GM19438 (cell line): ENCODE measurements at regions not wholly inside any gene's neighbourhood (a gene's known extent, or its start where the extent isn't known, plus 50 kb on each side); places are given as distances from the start of the nearest gene placed in this dataset.

ENCODE experiments used
- ATAC-seq: cut with Tn5 transposase; IDR thresholded peaks from one replicate; pipeline ENCODE4 v1.9.1; 2021; ENCODE audit warnings: low read depth; ENCODE audit not compliant: unreplicated experiment

GRCh38 chr17:65446838-65447526 lies 114.5 kb downstream of the AXIN2 start:
- ATAC-seq = no peak

- ATAC-seq = no peak
Measured at GRCh38 chr17:65446043-65446442, 115.4 kb downstream of the AXIN2 start.

GRCh38 chr17:65444049-65444448 lies 117.4 kb downstream of the AXIN2 start:
- ATAC-seq = no peak

GRCh38 chr17:65442691-65443090 lies 118.8 kb downstream of the AXIN2 start:
- no peak for ATAC-seq

GRCh38 chr17:65442250-65442649 lies 119.2 kb downstream of the AXIN2 start:
- ATAC-seq = no peak

- no peak for ATAC-seq
Measured at GRCh38 chr17:65441053-65441605, 120.3 kb downstream of the AXIN2 start.

- ATAC-seq = no peak
Measured at GRCh38 chr17:65438708-65439294, 122.6 kb downstream of the AXIN2 start.

- no peak for ATAC-seq
Measured at GRCh38 chr17:65438173-65438572, 123.3 kb downstream of the AXIN2 start.

- ATAC-seq = no peak
Measured at GRCh38 chr17:65436871-65437270, 124.6 kb downstream of the AXIN2 start.

GRCh38 chr17:65434878-65435277 lies 126.6 kb downstream of the AXIN2 start:
- ATAC-seq = no peak

- no peak for ATAC-seq
Measured at GRCh38 chr17:65434251-65434650, 127.2 kb downstream of the AXIN2 start.

GRCh38 chr17:65433592-65433991 lies 127.9 kb downstream of the AXIN2 start:
- ATAC-seq = no peak

- ATAC-seq = no peak
Measured at GRCh38 chr17:65433157-65433556, 128.3 kb downstream of the AXIN2 start.

GRCh38 chr17:65431116-65431515 lies 130.3 kb downstream of the AXIN2 start:
- no peak for ATAC-seq

GRCh38 chr17:65430209-65430833 lies 131.1 kb downstream of the AXIN2 start:
- ATAC-seq = no peak

GRCh38 chr17:65423346-65424140 lies 137.9 kb downstream of the AXIN2 start:
- ATAC-seq = no peak

GRCh38 chr17:65418622-65419021 lies 142.8 kb downstream of the AXIN2 start:
- no peak for ATAC-seq

GRCh38 chr17:65417406-65418221 lies 143.8 kb downstream of the AXIN2 start:
- no peak for ATAC-seq

- no peak for ATAC-seq
Measured at GRCh38 chr17:65415991-65416390, 145.5 kb downstream of the AXIN2 start.

- no peak for ATAC-seq
Measured at GRCh38 chr17:65413390-65413789, 148.1 kb downstream of the AXIN2 start.
